ENCODE measurements at regions not wholly inside any gene's neighbourhood (a gene's known extent, or its start where the extent isn't known, plus 50 kb on each side); places are given as distances from the start of the nearest gene placed in this dataset.

DNA sequence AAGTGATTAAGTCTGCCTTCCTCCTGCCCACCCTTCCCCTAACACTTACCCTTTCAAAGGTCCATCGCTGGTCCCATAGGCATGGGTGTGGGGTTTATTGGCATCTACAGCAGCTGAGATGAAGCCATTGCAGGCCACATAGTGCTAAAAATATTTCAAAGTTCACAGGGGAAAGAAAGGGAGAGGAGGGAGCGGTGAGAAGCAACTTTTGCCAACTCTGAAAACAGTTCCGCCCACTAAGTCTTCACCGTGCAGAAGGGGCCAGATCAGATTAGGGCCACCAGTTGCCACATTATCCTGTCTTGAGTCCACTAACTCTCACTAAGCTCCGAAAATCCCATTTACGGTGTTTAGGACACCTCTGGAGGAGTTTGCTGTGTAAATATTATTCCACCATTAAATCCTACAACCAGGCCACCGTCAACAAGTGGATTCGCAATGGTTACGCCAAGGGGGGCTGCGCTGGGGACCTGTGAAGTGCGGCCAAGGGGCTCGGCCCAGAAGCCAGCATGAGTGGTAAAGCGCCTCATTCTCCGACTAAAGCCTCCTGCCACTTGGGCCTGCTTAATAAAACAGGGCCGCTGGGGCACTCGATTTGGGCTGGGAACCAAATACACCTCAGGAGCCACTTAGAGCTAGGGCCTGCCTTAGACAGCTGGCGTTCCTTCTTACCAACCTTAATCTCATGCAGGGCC is 534.9 kb downstream of the MIAT start:
- no peak for DNase-seq

DNA sequence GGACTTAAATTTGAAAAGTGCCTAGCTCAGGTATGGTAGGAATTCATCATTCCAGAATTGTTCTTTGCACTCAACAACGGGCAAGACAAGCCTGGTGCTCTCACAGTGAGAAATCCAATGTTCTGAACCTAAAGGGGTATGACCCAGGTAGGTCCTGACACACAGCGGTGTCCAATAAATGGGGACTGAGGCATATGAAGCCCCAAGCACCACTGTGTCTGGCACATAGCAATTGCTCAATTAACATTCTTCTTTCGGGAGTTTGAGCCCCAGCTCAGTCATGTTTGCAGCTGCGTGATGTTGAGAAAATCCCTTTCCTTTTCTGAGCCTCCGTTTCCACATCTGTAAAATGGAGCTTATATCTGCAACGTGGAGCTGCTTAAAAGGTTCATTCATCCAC is 535.8 kb downstream of the MIAT start:
- no peak for DNase-seq

DNA sequence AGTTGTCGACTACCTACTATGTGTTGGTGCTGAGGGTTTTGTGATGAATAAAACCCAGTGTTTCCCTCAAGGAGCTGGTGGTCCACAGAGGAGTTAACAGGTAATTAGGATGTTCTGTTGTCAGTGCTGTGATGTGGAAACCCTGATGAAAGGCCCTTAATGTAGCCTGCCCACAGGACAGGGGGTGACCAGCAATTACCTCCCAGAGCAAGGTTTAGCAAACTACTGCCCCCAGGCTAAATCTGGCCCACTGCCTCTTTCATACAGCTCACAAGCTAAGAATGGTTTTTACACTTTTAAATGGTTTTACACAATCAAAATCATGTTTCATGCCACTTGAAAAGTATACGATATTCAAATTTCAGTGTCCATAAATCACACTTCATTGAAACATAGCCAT is 536.2 kb downstream of the MIAT start:
- DNase-seq = no peak

DNA sequence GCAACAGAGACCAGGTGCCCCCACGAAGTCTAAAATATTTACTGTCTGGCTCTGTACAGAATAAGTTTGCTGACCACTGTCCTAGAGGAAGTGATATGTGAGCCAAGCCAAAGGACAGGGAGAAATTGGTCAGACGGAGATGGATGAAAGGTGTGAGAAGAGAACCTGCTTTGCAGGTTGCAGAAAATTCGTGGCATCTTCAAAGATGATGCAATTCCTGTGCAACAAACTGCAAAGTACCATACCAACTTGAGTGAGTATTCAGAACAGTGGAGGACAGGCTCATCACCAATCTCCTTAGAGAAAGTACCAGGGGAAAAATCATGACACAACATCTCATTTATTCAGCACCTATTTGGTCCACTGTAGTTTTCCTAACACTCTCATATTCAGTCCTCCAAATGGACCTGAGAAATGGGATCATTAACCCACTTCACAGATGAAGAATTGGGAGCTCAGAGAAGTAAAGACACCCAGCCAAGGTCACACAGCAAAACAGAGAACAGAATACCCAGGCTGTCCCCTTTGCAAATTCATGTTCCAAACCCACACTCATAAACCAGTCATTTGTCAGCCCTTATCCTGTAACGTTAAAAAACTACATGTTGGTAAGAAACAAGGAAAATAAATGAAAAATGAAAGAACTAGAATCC is 536.8 kb downstream of the MIAT start:
- DNase-seq = no peak

DNA sequence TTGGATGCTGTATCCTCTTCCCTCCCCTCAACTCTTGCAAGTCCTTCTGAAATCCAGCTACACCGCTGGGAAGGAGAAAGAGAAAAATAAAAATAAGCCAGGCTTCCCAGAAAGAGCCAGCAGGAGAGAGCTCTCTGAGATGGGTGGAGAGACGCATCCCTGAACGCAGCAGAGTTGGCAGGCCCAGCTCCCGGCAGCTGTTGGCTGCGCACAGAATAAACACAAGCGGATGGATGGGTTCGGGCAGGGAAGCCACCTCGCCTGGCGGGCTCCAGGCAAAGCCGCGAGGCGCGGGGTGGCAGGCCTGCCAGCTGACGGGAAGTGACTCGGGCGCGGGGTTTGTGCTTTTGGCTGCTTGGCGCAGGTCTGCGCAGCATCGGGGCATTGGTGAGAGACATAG is 537.7 kb downstream of the MIAT start:
- no peak for DNase-seq

DNA sequence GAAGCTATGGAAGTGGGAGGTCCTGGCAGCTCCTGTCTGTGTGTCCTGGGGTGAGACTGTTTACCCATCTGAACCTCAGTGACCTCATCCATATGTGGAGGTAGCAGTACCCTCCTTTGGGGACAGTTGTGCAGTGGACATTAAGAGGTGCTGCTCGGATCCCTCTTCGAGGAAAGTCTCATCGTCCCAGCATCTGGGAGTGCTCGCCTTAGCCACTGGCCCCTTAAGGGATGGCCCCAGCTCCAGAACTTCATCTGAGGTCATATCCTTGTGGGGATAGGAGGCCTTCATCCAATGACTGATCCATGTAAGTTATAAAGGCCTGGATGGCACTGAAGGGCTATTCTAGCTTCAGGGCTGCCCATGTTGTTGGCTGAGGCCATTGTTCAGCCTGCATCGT is 538.1 kb downstream of the MIAT start:
- DNase-seq = no peak

DNA sequence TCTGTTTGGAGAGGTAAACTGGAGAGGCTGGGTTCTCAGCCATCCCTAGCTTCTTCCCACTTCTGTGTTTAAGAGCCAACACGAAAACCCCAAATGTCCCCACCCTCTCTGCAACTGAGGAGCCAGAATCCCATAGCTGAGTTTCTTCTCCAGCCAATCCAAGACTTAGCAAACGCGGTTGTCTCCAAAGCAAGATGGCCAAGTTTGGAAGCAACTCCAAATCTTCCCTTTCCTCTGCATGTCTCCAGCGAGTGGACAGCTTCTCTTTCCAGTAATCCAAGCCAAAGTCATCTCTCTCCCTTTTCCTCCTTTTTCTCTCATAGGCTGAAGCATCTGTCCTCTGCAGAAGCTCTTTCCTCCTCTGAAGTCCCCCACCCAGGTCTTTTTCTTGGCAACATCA is 539.2 kb downstream of the MIAT start:
- no peak for DNase-seq

DNA sequence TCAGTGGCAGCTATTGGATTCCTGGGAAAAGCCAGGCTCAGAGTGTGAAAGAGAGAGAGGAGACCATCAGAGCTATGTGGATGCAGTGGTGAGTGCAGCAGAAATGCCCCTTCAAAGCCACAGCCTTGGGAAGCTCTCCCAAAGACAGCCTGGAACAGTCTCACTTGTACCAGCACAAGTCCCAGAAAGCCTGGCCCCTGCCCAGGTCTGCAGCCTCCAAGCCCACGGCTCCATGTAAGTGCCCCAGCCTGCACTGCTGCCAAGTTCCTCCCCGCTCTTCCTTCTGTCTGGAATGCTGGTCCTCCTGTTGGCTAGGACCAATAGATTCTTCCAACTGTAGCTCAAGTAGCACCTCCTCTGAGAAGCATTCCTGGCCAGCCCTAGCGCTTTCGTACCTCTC is 539.7 kb downstream of the MIAT start:
- DNase-seq = no peak

DNA sequence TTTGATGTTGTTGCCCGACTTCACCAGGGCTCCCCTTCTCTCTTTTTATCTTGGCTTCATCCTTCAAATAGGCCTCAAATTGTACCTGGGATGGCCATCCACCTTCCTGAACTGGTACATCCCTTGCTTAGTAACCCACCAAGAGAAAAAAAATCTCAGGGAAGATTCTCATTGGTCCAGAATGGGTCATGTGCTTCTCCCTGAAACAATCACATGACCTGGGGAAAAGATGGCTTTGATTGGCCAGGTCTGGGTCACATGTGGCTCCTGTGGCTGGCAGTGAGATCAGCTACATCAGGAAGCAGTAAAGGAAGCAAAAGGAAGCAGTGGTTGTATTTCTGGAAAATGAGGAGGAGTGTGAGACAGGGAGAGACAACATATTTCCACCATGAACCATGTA is 540.2 kb downstream of the MIAT start:
- no peak for DNase-seq

DNA sequence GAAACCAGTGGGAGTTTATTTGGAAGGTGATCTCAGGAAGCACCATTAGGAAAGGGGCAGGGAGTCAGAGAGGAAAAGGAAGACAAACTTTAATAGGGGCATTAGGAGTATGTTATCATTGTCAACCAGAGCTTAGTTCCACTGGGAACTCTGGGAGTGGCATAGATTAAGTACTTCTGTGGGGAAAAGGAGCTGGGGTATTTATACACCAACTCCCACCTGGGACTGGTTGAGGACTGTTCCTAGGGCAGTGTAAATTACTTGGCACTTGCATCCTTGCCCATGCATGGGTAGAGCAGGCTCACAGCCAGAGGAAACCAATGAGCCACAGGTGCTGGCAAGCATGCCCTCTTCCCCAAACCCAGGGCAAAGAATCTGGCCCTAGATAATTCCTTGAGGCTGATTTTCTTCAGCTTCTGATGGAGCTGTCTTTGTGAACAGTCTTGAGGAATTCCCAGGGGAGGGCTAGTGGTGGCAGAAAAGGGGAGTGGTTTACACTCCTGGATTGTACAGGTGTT is 541.2 kb downstream of the MIAT start:
- DNase-seq = no peak

DNA sequence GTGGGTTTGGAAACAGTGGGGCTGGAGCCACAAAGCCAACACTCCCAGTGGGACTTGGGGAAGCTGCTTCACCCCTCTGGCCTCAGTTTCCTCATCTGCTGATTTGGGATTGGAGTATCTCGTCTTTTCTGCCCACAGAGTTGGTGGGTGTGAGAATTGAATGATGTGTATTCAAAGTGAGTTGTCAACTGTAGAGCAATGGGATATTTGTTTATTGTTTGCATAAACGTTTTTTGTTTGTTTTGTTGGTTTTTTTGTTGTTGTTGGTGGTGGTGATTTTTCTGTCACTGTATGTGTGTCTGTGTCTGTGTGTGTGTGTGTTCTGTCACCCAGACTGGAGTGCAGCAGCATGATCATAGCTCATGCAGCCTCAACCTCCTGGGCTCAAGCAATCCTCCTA is 542.0 kb downstream of the MIAT start:
- DNase-seq = no peak

DNA sequence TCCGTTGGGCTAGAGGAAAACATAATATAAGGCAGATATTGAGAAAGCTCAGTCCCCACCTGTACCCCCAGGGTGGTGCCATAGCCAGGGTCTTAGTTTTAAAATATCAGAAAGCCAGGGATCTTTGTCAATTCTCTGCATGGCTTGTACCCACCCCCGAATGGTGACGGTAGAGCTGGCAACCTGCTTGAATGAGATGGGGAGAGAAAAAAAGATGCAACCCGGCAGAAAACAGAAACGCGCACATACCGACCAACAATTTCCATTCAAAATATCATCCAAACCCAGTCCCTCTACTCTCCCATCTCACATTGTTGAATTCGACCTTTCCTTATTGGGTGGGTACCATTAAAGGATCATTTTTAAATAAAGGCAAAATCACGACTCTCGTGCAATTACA is 543.9 kb downstream of the MIAT start:
- no peak for DNase-seq

DNA sequence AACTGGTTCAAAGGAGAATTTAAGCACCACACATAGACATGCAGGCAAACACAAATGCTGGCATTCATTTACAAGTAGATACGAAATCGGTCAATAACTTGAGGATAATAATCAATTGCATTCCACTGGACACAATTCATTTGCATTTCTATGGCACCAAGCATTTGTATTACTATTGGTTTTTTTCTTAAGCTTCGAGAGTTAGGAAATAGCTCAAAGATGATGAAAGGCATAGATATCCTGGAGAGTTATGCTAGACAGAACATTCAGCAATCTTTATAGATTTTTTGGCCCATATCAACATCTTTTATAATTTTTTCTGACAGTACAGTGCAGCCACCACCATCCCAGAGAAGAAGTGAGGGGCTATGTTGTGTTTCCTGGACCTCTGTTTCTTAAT is 544.4 kb downstream of the MIAT start:
- DNase-seq = no peak

DNA sequence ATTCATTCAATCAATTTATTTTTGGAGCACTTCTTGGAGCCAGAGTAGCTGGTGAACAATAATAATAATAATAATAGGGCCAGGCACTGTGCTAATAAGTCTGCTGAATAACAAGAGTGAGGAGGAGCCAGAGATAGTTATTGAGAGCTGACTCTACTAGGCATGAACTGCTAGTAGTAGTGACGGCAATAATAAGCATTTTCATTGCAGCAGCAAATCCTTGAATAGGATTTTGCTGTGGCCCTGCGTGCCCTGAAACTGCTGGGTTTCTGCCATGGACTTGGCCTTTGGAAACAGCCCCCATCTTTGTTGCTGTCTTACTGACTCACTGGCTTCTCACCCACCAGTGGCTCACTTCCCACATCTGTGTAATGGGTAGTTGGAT is 545.9 kb downstream of the MIAT start:
- no peak for DNase-seq

DNA sequence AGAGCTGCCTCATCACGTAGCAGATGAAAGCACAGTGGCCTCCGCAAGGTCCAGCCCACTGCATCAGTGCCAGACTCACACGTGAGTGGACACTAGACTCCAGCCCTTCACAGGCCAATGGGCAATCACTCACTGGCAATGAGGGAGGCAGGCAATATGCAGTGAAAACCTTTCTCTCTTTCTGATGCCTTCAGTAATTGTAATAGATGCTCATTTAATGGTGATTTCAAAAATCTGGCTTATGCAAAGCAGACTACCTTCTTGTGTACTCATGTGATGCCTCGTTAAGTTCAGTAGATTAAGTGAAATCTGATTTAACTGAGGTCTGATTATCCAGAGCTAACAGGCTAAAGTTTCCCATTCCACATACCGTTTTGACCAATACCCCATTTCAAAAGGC is 546.9 kb downstream of the MIAT start:
- no peak for DNase-seq

DNA sequence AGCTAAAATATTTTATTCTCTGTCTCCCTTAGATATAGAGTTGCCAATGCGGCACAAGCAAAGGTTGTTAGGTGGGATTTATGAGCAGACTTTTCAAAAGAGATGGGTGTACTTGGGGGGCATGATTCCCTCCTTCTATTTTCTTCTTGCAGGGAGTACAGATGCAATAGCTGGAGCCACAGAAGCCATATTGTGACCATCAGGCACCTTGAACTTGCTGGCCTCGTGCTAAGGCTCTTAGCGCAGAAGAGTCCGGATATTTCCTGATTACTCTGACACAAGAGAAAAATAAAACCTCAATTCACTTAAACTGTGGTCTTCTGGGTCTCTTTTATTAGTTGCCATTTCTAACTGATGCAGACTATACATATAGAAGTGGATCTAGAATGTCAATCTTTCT is 547.4 kb downstream of the MIAT start:
- DNase-seq = no peak

DNA sequence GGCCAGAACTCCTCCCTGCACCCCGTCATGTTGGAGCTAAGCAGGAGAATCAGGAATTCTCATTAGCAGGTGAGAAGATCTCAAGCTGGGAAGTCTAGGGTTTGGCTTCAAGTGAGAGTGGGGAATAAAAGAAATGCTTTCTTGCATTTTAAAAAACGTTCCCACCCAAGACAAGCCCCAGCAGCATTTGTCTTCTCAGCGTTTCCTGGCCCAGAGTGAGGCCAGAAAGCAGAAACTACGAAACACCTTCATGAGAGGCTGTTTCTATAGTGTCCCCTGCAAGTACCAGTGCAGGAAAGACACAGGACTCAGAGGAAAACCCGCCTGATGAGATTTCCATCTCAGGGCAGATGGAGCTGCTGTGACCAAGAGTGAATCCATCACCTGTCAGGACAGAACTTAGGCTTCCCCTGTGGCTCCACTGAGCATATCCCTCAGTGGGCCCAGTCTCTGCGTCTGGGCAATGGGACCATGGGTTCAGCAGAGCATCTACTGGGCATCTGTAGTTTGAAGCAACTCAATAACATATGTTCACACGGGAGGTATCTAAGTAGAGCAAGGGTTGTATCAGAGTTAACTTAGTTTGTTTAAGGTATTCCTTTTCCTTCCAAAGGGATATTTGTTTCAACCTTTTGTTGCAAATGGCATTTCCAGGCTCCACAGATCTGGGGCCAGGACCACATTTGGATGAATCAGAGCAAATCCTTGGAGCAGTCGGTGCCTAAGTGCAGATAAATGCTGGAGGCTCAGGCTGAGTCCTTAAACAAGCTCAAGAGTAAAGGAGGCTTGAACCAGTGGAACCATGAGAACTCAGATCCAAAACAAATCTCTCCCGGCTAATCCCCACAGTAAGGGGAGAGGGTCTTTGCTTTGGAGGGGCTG is 548.3 kb downstream of the MIAT start:
- no peak for DNase-seq

DNA sequence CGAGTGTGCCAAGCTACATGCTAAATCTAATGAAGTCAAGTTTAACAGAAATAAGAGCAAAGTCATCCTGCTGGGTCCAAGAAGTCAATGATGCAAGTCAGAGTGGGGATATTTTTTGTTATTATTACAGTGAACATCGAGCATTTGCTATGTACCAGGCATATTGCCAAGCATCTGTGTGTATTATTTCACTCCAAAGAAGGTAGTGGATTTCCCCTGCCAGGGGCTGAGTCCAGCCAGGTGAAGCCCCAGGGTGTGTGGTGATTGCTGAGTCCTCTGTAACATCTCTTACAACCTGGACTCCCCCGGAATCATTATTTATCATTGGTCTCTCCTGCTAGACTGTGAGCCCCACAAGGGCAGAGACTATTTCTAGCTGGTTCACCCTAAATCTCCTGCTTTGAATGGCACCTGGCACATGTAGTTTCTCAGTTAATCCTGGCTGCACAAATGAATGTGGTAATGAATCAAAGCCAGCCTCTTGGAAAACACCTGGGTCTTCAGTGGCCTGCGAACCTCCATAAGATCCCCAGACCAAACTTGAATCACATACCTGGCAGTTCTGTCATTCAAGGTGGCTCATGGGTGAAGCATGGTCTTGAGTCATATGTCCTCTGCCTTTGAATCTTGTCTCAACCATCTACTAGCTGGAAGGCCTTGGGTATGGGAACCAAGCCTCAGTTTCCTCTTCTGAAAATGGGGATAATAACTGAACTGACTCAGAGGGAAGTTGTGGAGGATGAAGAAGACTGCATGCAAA is 549.2 kb downstream of the MIAT start:
- no peak for DNase-seq

DNA sequence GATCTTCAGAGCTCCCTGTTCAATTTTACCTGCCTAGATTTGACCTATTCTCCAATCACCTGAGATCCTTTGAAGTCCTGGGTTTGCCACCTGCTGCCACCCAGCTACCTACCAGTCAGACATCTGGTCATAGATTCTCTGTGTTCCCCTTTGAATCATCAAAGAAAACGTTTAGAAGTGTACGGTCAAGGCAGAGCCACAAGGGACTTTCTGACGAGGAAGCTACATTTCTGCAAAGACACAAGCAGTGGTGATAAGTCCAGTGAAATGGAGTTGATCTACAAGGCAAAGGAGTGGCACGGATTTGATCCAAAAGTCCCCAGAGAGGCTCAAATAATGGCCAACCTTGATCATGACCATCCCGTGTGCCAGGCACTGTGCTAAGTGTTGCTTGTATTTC is 549.9 kb downstream of the MIAT start:
- no peak for DNase-seq

DNA sequence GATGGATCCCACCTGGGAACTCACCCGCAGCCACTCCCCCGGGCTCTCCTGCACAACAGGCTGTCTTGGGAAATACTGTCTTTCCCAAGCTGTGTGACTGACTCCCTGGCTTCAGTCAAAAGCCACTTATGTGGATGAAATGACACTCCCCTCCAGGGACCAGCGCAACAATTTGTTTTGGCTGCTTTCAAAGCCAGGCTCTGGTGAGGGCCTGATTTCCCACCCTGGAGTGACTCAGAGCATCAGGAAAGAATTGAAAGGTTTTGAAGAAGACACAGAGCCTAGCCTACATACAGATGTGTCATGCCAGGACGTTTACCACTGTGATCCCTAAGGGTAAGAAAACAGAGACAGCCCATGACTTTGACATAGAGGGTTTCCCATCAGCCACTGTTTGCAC is 550.5 kb downstream of the MIAT start:
- DNase-seq = peak; percentile 18

DNA sequence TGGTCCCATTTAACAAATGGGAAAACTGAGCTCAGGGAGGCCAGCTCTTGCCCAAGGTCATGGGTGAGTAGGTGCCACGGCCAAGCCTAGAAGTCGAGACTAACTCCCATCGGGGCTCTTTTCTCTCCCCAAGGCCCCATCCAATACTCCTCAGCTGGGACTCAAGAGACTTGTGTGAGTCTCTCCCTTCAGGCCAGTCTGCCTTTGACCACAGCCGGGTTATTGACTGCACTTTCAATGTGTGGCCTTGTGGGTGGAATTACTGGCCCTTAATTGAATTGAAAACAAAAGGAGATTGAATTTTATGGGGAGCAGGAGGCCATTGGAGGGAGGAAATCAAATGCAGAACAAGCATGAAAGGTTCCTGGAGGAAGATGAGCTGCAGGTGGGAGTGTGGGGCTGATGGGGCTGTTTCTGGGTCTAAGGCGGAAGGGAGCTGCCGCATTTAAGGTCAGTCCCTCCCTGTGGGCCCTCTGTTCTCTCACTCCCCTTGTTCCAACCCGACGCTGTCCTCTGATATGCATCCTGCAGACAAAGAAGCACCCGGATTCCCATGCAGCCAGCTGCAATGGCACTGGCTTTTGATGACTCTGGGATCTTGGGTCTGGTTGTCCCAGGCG is 552.8 kb downstream of the MIAT start:
- no peak for DNase-seq

DNA sequence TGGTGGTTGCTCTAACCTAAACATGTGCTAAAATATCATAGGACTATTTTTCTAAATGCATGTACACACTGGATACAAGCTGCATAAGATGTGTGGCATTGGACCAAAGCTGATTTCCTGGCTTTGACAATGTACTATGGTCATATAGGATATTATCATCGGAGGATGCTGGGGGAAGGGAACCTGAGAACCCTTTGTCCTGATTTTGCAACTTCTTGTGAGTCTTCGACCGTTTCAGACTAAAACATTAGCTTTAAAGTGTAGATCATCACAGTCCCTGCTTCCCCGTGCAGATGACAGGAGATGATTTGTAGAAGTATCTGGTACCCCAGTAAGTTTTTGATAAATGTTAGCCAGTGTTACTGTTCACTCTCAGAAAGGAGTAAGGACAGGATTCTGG is 554.7 kb downstream of the MIAT start:
- DNase-seq = no peak
